H9 (cell line): ENCODE measurements at regions not wholly inside any gene's neighbourhood (a gene's known extent, or its start where the extent isn't known, plus 50 kb on each side); places are given as distances from the start of the nearest gene placed in this dataset.

ENCODE experiments used
- DNase-seq: peaks from one replicate; pipeline ENCODE4 v3.0.0-alpha.2; 2017
- H2AFZ ChIP-seq: one replicate; pipeline ENCODE4 v1.6.1; 2013; ENCODE audit warnings: mild to moderate bottlenecking, low read length, control low read depth, moderate library complexity
- H2AK5ac ChIP-seq: 2 replicates; pipeline ENCODE4 v1.6.1; 2013; ENCODE audit warnings: low read length, control low read depth, mixed read lengths; ENCODE audit not compliant: insufficient read length
- H2BK120ac ChIP-seq: one replicate; pipeline ENCODE4 v1.6.1; 2013; ENCODE audit warnings: low read depth, mild to moderate bottlenecking, low read length, control low read depth, inconsistent platforms; ENCODE audit not compliant: poor library complexity, severe bottlenecking
- H2BK12ac ChIP-seq: 2 replicates; pipeline ENCODE4 v1.6.1; 2013; ENCODE audit warnings: low read length, control low read depth, mixed read lengths, low read depth; ENCODE audit not compliant: insufficient read length
- H2BK15ac ChIP-seq: 2 replicates; pipeline ENCODE4 v1.6.1; 2013; ENCODE audit warnings: low read depth, low read length, control low read depth
- H2BK20ac ChIP-seq: one replicate; pipeline ENCODE4 v1.6.1; 2013; ENCODE audit warnings: low read depth, mild to moderate bottlenecking, low read length, control low read depth, inconsistent platforms; ENCODE audit not compliant: poor library complexity, severe bottlenecking
- H2BK5ac ChIP-seq: 2 replicates; pipeline ENCODE4 v1.6.1; 2013; ENCODE audit warnings: low read length, control low read depth, mixed read lengths; ENCODE audit not compliant: insufficient read length
- H3K14ac ChIP-seq: 2 replicates; pipeline ENCODE4 v1.6.1; 2013; ENCODE audit warnings: low read length, control low read depth; ENCODE audit not compliant: insufficient read depth
- H3K18ac ChIP-seq: 2 replicates; pipeline ENCODE4 v1.6.1; 2013; ENCODE audit warnings: low read depth, mild to moderate bottlenecking, mixed read lengths, low read length, control low read depth; ENCODE audit not compliant: insufficient read length
- H3K23ac ChIP-seq: 2 replicates; pipeline ENCODE4 v1.6.1; 2013; ENCODE audit warnings: low read length, control low read depth, mixed read lengths, low read depth; ENCODE audit not compliant: insufficient read length
- H3K23me2 ChIP-seq: 2 replicates; pipeline ENCODE4 v1.6.1; 2013; ENCODE audit warnings: low read depth, mild to moderate bottlenecking, mixed read lengths, low read length, control low read depth; ENCODE audit not compliant: insufficient read length, poor library complexity, severe bottlenecking
- H3K27ac ChIP-seq: 2 replicates; pipeline ENCODE4 v1.5.1; 2013; ENCODE audit warnings: low read length, control low read depth, mixed read lengths, low read depth; ENCODE audit not compliant: insufficient read length
- H3K27me3 ChIP-seq: 2 replicates; pipeline ENCODE4 v1.6.1; 2013; ENCODE audit warnings: low read length, control low read depth, inconsistent platforms; ENCODE audit not compliant: insufficient read depth
- H3K4ac ChIP-seq: 2 replicates; pipeline ENCODE4 v1.6.1; 2013; ENCODE audit warnings: low read depth, mild to moderate bottlenecking, control low read depth, inconsistent platforms, low read length, moderate library complexity
- H3K4me1 ChIP-seq: 2 replicates; pipeline ENCODE4 v1.6.1; 2013; ENCODE audit warnings: low read length, control low read depth, inconsistent platforms; ENCODE audit not compliant: insufficient read depth
- H3K4me2 ChIP-seq: 2 replicates; pipeline ENCODE4 v1.6.1; 2013; ENCODE audit warnings: low read length, control low read depth, mixed read lengths; ENCODE audit not compliant: insufficient read length, insufficient read depth
- H3K56ac ChIP-seq: 2 replicates; pipeline ENCODE4 v1.6.1; 2013; ENCODE audit warnings: low read depth, mild to moderate bottlenecking, mixed read lengths, low read length, control low read depth; ENCODE audit not compliant: insufficient read length
- H3K79me1 ChIP-seq: 2 replicates; pipeline ENCODE4 v1.6.1; 2013; ENCODE audit warnings: low read depth, mild to moderate bottlenecking, moderate library complexity, low read length, control low read depth, inconsistent platforms; ENCODE audit not compliant: insufficient read depth, poor library complexity, severe bottlenecking
- H3K79me2 ChIP-seq: 2 replicates; pipeline ENCODE4 v1.6.1; 2013; ENCODE audit warnings: low read length, control low read depth, inconsistent platforms; ENCODE audit not compliant: insufficient read depth
- H3K9ac ChIP-seq: 2 replicates; pipeline ENCODE4 v1.6.1; 2013; ENCODE audit warnings: low read length, control low read depth, mixed read lengths; ENCODE audit not compliant: insufficient read length; ENCODE audit errors: extremely low read depth
- H3K9me3 ChIP-seq: one replicate; pipeline ENCODE4 v1.6.1; 2013; ENCODE audit warnings: low read depth, low read length, inconsistent platforms; ENCODE audit not compliant: control insufficient read depth
- H3T11ph ChIP-seq: one replicate; pipeline ENCODE4 v1.6.1; 2013; ENCODE audit warnings: mild to moderate bottlenecking, low read length, control low read depth, inconsistent platforms
- H4K20me1 ChIP-seq: one replicate; pipeline ENCODE4 v1.6.1; 2013; ENCODE audit not compliant: control insufficient read depth, insufficient read length, insufficient read depth
- H4K5ac ChIP-seq: 2 replicates; pipeline ENCODE4 v1.6.1; 2013; ENCODE audit warnings: low read depth, mild to moderate bottlenecking, mixed read lengths, low read length, control low read depth; ENCODE audit not compliant: insufficient read length
- H4K8ac ChIP-seq: replicated peaks from 2 replicates; pipeline ENCODE4 v1.6.1; 2013; ENCODE audit warnings: low read length, control low read depth, mixed read lengths, low read depth; ENCODE audit not compliant: insufficient read length
- H4K91ac ChIP-seq: 2 replicates; pipeline ENCODE4 v1.6.1; 2013; ENCODE audit warnings: low read depth, mild to moderate bottlenecking, moderate library complexity, mixed read lengths, low read length, control low read depth; ENCODE audit not compliant: insufficient read length
- H3K27ac Mint-ChIP-seq, 3 experiments: 2 replicates in 2 of 3; 3 replicates in 1 of 3; pipeline ENCODE4 v1.8.0; 2020 to 2021; ENCODE audit warnings: mixed read lengths in 3 of 3, mild to moderate bottlenecking in 1 of 3, moderate library complexity in 1 of 3
- H3K27me3 Mint-ChIP-seq: 2 replicates; pipeline ENCODE4 v1.8.0; 2021; ENCODE audit warnings: low read depth, mild to moderate bottlenecking, moderate library complexity, mixed read lengths
- H3K36me3 Mint-ChIP-seq, 3 experiments: 2 replicates in 2 of 3; 3 replicates in 1 of 3; pipeline ENCODE4 v1.8.0; 2020 to 2021; ENCODE audit warnings: low read depth in 3 of 3, mixed read lengths in 3 of 3; ENCODE audit not compliant: insufficient read depth in 1 of 3
- H3K4me1 Mint-ChIP-seq, 2 experiments: 2 replicates each; pipeline ENCODE4 v1.8.0; 2020; ENCODE audit warnings: mixed read lengths in 2 of 2
- H3K4me3 Mint-ChIP-seq, 2 experiments: 2 replicates in 1 of 2; 3 replicates in 1 of 2; pipeline ENCODE4 v1.8.0; 2020 to 2021; ENCODE audit warnings: mild to moderate bottlenecking in 2 of 2, mixed read lengths in 2 of 2, moderate library complexity in 1 of 2
- H3K9me3 Mint-ChIP-seq, 2 experiments: 2 replicates in 1 of 2; 3 replicates in 1 of 2; pipeline ENCODE4 v1.8.0; 2020; ENCODE audit warnings: mild to moderate bottlenecking in 2 of 2, mixed read lengths in 2 of 2, moderate library complexity in 1 of 2
- WGBS: extraction: QIAGEN DNeasy Blood & Tissue Kit; methylation state at CpG from one replicate; pipeline ENCODE4 v1.1.7; 2013; ENCODE audit warnings: missing lambda C conversion rate, low lambda C conversion rate, mixed read lengths; ENCODE audit not compliant: insufficient read length; ENCODE audit errors: extremely low coverage; 5-methylcytosine and 5-hydroxymethylcytosine counted together
- TF ChIP-seq, protein P1 (sequence below): fragments of 200-600 bp; sonication (generic); conservative IDR thresholded peaks from 3 replicates; pipeline ENCODE4 v1.8.0; 2021; ENCODE audit warnings: antibody characterized with exemption, mild to moderate bottlenecking

DNA sequence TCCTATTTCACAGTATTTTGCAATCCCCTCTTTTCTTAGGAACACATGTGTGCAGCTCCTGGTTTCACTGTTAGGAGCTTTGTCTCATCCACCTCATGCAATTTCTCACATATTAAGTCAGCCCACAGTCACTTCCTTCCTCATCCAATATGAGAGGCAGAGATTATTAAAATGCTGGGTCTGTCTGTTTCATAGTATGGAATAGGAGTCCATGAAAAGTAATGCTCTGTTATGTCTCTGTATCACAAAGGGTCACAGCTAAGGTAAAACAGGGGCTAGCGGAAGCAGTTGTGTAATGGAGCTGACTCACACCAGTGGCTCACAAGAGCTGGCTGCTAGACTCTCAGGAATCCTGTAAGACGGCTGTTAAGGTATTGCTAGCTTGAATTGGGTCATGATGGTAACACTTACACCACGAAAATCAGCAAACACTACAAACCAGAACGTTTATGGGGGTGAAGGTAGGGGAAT, 216.5 kb downstream of the EFNB2 start:
- no CpG with 5 or more reads among the region's 4 CpGs for WGBS
- H3K4me3 Mint-ChIP-seq = no peak overlapping the region
- Histone ChIP-seq H2AFZ (no peak overlapping the region), H3K4me2 (no peak overlapping the region), H3K56ac (no peak overlapping the region), H4K20me1 (no peaks in the 10 kb centered on the region), H2BK20ac (no peak overlapping the region), H3K14ac (no peak overlapping the region), H3K18ac (no peak overlapping the region), H4K91ac (no peak overlapping the region), H3K79me2 (no peaks in the 10 kb centered on the region), H3K4ac (no peak overlapping the region), H3K27me3 (no peaks in the 10 kb centered on the region), H4K5ac (no peak overlapping the region), H2BK12ac (no peak overlapping the region), H3T11ph (no peak overlapping the region), H3K23ac (no peak overlapping the region), H3K79me1 (no peaks in the 10 kb centered on the region), H4K8ac (no peak overlapping the region), H2BK5ac (no peak overlapping the region), H3K23me2 (no peaks in the 10 kb centered on the region), H3K27ac (no peak overlapping the region), H2BK15ac (no peak overlapping the region), H3K9ac (no peak overlapping the region), H3K4me1 (no peaks in the 10 kb centered on the region), H3K9me3 (peaks cover 17% of the 10 kb centered on the region), H2BK120ac (no peak overlapping the region), H2AK5ac (no peak overlapping the region)
- H3K27me3 Mint-ChIP-seq = no peaks in the 10 kb centered on the region; the same call in none of the 2 replicates
- no peak for DNase-seq
- peaks cover 4 to 9% of the 10 kb centered on the region in 2 experiments; a peak in 3 of 4 replicates for H3K4me1 Mint-ChIP-seq
- peaks cover 17 to 25% (median 24%) of the 10 kb centered on the region in 3 experiments for H3K36me3 Mint-ChIP-seq
- H3K9me3 Mint-ChIP-seq = peaks cover 29 to 33% of the 10 kb centered on the region in 2 experiments
- TF ChIP-seq, protein P1, sequence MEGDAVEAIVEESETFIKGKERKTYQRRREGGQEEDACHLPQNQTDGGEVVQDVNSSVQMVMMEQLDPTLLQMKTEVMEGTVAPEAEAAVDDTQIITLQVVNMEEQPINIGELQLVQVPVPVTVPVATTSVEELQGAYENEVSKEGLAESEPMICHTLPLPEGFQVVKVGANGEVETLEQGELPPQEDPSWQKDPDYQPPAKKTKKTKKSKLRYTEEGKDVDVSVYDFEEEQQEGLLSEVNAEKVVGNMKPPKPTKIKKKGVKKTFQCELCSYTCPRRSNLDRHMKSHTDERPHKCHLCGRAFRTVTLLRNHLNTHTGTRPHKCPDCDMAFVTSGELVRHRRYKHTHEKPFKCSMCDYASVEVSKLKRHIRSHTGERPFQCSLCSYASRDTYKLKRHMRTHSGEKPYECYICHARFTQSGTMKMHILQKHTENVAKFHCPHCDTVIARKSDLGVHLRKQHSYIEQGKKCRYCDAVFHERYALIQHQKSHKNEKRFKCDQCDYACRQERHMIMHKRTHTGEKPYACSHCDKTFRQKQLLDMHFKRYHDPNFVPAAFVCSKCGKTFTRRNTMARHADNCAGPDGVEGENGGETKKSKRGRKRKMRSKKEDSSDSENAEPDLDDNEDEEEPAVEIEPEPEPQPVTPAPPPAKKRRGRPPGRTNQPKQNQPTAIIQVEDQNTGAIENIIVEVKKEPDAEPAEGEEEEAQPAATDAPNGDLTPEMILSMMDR = no peak
- no peak overlapping the region for H3K27ac Mint-ChIP-seq
